ENCODE measurements at regions not wholly inside any gene's neighbourhood (a gene's known extent, or its start where the extent isn't known, plus 50 kb on each side); places are given as distances from the start of the nearest gene placed in this dataset.

DNA sequence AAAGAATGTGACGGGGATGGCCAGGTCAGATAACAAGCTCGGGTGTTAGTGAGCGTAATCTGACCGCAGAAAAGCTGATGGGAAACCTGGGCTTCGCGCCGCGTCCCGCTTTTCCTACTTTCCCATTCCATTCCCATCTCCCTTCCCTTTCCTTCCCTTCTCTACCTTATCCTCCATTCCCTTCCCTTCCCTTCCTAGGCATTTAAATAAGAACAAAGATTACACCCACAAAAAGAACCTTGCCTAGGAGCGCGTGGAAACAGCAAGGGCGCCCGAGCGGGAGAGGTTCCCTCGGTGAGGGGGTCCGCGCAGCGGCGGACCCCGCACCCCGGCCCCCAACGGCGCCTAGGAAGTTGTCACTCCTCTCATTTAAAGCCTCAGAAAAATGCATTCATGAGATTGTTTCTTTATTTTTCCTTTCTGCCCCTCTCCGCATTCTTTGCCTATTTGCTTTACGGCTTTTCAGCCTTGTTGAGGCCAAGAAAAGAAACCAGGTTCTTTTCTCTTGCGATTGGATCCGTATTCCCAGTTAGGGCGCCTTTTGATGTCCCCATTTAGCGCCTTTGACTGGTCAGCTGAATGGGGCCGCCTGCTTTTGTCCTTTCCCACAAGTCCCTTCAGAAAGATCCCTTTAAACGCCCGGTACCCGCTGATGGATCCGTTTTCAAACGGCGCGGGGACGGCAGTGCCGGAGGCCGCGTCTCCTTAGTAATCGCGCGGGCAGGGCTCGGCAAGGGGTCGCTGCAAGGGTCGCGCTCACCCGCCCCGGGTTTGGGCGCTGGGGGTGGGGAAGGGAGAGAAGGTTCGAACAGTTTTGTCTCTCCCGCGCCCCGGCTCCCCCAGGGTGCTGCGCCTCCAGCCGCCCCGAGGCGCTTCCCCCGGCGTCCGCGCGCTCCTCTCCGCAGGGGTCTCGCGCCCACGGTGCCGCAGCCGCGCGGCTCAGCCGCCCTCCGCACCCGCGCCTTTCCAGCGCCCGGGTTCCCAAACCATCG, 54.1 kb upstream of the TMEM33 start:
- H3K27me3 ChIP-seq (ENCODE audit: control insufficient read depth, insufficient read depth, low read length, poor library complexity, severe bottlenecking) = peaks cover 100% of the 10 kb centered on the region
- peaks cover 12% of the 10 kb centered on the region for H3K4me1 ChIP-seq (ENCODE audit: control insufficient read depth, insufficient read depth, low read length)
- H3K4me1 Mint-ChIP-seq = peaks cover 27% of the 10 kb centered on the region
- no peak overlapping the region for H3K9ac ChIP-seq (ENCODE audit: extremely low read depth, low read length, poor library complexity, severe bottlenecking)
- no peak overlapping the region for H3K27ac Mint-ChIP-seq
- peak overlapping the region; percentile 51 for H3K4me3 Mint-ChIP-seq
- no peaks in the 10 kb centered on the region for H3K9me3 Mint-ChIP-seq
- H3K36me3 Mint-ChIP-seq (ENCODE audit: low read depth) = no peaks in the 10 kb centered on the region
- no peaks in the 10 kb centered on the region for H3K36me3 ChIP-seq (ENCODE audit: control insufficient read depth, insufficient read depth, low read length)
- no peak overlapping the region for H3K27ac ChIP-seq (ENCODE audit: low read depth, low read length)
- peak; percentile 74 for DNase-seq
- TF ChIP-seq, protein P1, sequence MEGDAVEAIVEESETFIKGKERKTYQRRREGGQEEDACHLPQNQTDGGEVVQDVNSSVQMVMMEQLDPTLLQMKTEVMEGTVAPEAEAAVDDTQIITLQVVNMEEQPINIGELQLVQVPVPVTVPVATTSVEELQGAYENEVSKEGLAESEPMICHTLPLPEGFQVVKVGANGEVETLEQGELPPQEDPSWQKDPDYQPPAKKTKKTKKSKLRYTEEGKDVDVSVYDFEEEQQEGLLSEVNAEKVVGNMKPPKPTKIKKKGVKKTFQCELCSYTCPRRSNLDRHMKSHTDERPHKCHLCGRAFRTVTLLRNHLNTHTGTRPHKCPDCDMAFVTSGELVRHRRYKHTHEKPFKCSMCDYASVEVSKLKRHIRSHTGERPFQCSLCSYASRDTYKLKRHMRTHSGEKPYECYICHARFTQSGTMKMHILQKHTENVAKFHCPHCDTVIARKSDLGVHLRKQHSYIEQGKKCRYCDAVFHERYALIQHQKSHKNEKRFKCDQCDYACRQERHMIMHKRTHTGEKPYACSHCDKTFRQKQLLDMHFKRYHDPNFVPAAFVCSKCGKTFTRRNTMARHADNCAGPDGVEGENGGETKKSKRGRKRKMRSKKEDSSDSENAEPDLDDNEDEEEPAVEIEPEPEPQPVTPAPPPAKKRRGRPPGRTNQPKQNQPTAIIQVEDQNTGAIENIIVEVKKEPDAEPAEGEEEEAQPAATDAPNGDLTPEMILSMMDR (conservative IDR thresholded peaks at IDR 0.05) = no peak
- no peaks in the 10 kb centered on the region for H3K9me3 ChIP-seq (ENCODE audit: control insufficient read depth, low read length)
- peaks cover 98% of the 10 kb centered on the region for H3K27me3 Mint-ChIP-seq (ENCODE audit: insufficient read depth)
- WGBS, 2 experiments (ENCODE audit: insufficient coverage in 1 of 2, insufficient read length in 1 of 2) = 0 to 1% methylated on average over 27 to 79 of the region's 79 CpGs
- H3K4me3 ChIP-seq (ENCODE audit: low read length) = peak overlapping the region; percentile 67

DNA sequence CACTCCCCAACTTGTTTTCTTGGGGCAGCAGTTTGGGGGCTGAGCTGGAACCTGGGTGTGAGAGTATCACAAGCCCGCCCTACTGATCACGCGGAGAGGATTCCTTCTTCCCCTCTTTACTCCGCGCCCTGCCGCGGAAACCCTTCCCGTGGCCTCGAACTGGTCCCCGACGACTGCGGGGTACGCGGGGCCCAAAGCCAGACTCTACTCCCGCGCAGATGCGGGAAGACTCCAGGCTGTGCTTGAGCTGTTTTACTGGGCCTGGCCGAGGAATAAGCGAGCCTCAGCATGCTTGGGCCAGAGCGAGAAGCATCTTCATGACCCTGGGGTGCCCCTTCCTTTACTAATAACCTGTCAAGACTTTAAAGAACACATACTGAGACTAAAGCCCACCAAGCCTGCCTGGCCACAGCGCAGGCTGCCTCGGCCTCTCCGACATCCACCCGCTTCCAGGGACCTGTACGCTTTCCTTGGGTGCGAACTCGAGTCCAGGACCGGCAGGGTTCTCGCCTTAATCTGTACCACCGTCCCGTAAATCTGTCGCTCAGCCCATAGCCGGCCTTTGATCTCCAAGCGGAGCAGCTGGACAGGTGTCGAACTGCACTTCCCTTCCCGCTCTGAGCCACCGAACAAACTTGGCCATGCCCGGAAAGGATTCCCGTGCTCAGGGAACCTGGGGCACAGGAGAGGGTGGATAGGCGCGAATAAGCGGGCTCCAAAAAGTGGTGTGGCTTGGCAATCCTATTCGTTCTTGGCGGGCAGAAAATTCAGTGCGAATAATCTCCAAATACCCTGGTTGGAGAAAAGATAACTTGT, 55.0 kb upstream of the TMEM33 start:
- no peaks in the 10 kb centered on the region for H3K36me3 ChIP-seq (ENCODE audit: control insufficient read depth, insufficient read depth, low read length)
- Mint-ChIP-seq H3K4me1 (peaks cover 27% of the 10 kb centered on the region), H3K9me3 (no peaks in the 10 kb centered on the region), H3K27ac (no peak overlapping the region), H3K27me3 (ENCODE audit: insufficient read depth) (peaks cover 98% of the 10 kb centered on the region), H3K36me3 (ENCODE audit: low read depth) (no peaks in the 10 kb centered on the region), H3K4me3 (peak overlapping the region; percentile 51)
- H3K4me3 ChIP-seq (ENCODE audit: low read length) = peak overlapping the region; percentile 67
- WGBS, 2 experiments (ENCODE audit: insufficient coverage in 1 of 2, insufficient read length in 1 of 2) = 2 to 3% methylated on average over 16 to 45 of the region's 45 CpGs
- H3K27me3 ChIP-seq (ENCODE audit: control insufficient read depth, insufficient read depth, low read length, poor library complexity, severe bottlenecking) = peaks cover 100% of the 10 kb centered on the region
- H3K9ac ChIP-seq (ENCODE audit: extremely low read depth, low read length, poor library complexity, severe bottlenecking) = no peak overlapping the region
- TF ChIP-seq, protein P1 (conservative IDR thresholded peaks at IDR 0.05) = no peak
- H3K4me1 ChIP-seq (ENCODE audit: control insufficient read depth, insufficient read depth, low read length) = peaks cover 12% of the 10 kb centered on the region
- no peak overlapping the region for H3K27ac ChIP-seq (ENCODE audit: low read depth, low read length)
- DNase-seq = peak; percentile 78
- H3K9me3 ChIP-seq (ENCODE audit: control insufficient read depth, low read length) = no peaks in the 10 kb centered on the region

DNA sequence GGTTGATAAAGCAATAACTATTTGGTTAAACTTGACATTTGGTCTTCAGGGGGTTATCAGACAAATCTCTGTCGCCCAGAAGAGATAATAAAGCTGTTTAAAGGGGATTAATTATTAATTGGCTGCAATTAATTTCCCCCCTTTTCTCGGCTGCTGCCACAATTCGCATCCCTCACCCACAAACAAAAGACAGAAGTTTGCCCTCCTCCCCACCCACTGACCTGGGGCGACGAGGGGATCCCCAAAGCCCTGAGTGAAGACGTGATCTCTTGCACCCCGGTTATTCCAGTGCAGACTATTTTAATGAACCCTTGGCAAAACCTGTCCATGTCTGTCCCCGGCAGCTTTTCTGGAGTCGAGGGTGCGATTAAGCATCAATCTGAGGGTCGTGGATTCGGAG, 55.7 kb upstream of the TMEM33 start:
- DNase-seq = no peak
- Mint-ChIP-seq H3K27me3 (ENCODE audit: insufficient read depth) (peaks cover 98% of the 10 kb centered on the region), H3K4me3 (no peak overlapping the region), H3K36me3 (ENCODE audit: low read depth) (no peaks in the 10 kb centered on the region), H3K4me1 (peaks cover 27% of the 10 kb centered on the region), H3K27ac (no peak overlapping the region), H3K9me3 (no peaks in the 10 kb centered on the region)
- peaks cover 100% of the 10 kb centered on the region for H3K27me3 ChIP-seq (ENCODE audit: control insufficient read depth, insufficient read depth, low read length, poor library complexity, severe bottlenecking)
- H3K36me3 ChIP-seq (ENCODE audit: control insufficient read depth, insufficient read depth, low read length) = no peaks in the 10 kb centered on the region
- TF ChIP-seq, protein P1 (conservative IDR thresholded peaks at IDR 0.05) = no peak
- 11 to 22% methylated on average over 6 to 12 of the region's 12 CpGs for WGBS, 2 experiments (ENCODE audit: insufficient coverage in 1 of 2, insufficient read length in 1 of 2)
- H3K4me1 ChIP-seq (ENCODE audit: control insufficient read depth, insufficient read depth, low read length) = peaks cover 12% of the 10 kb centered on the region
- no peak overlapping the region for H3K4me3 ChIP-seq (ENCODE audit: low read length)
- no peak overlapping the region for H3K27ac ChIP-seq (ENCODE audit: low read depth, low read length)
- no peak overlapping the region for H3K9ac ChIP-seq (ENCODE audit: extremely low read depth, low read length, poor library complexity, severe bottlenecking)
- no peaks in the 10 kb centered on the region for H3K9me3 ChIP-seq (ENCODE audit: control insufficient read depth, low read length)
